IMR-90 (cell line): ENCODE measurements at regions not wholly inside any gene's neighbourhood (a gene's known extent, or its start where the extent isn't known, plus 50 kb on each side); places are given as distances from the start of the nearest gene placed in this dataset.
A peak's percentile ranks its signal among the peaks of the same experiment; 100 is the strongest.

ENCODE experiments used
- ATAC-seq: fragments of 200-7000 bp; cut with Tn5 transposase; 2 replicates; pipeline ENCODE4 v1.9.1; 2020; ENCODE audit warnings: low read depth, mild to moderate bottlenecking, moderate library complexity
- BruUV-seq: library from RNA; stranded (reverse); fragments of 400-500 nt; replicated peaks from 2 replicates; lab custom pipeline; 2021; lab: Mats Ljungman, UMichigan
- CTCF ChIA-PET: fragments of 300-600 bp; formaldehyde crosslinking; extraction: SDS; loops from one replicate; lab custom pipeline; 2021; ENCODE audit warnings: antibody characterized with exemption; lab: Yijun Ruan, JAX
- POLR2A ChIA-PET: fragments of 300-600 bp; sonication (Branson Sonifier 250); formaldehyde crosslinking; loops from one replicate; lab custom pipeline; 2022; ENCODE audit warnings: antibody characterized with exemption; ENCODE audit not compliant: unreplicated experiment; lab: Charles Lee
- DNase-seq: peaks from one replicate; pipeline ENCODE4 v3.0.0; 2013
- H2AFZ ChIP-seq: replicated peaks from 2 replicates; pipeline ENCODE3; 2013; ENCODE audit warnings: low read length, mild to moderate bottlenecking; ENCODE audit not compliant: poor library complexity
- H2AK5ac ChIP-seq: 2 replicates; pipeline ENCODE4 v1.6.1; 2013; ENCODE audit warnings: low read depth, low read length, inconsistent platforms
- H2AK9ac ChIP-seq: replicated peaks from 2 replicates; pipeline ENCODE3; 2013; ENCODE audit warnings: mild to moderate bottlenecking, low read depth, low read length, moderate library complexity; ENCODE audit not compliant: poor library complexity
- H2BK120ac ChIP-seq: 2 replicates; pipeline ENCODE4 v1.6.1; 2013; ENCODE audit warnings: low read depth, low read length, inconsistent platforms
- H2BK15ac ChIP-seq: 3 replicates; pipeline ENCODE4 v1.6.1; 2013; ENCODE audit warnings: low read depth, low read length, inconsistent platforms
- H2BK20ac ChIP-seq: 2 replicates; pipeline ENCODE4 v1.6.1; 2013; ENCODE audit warnings: low read depth, mild to moderate bottlenecking, inconsistent platforms, low read length, moderate library complexity
- H2BK5ac ChIP-seq: 2 replicates; pipeline ENCODE4 v1.6.1; 2013; ENCODE audit warnings: mild to moderate bottlenecking, low read depth, low read length, inconsistent platforms; ENCODE audit not compliant: poor library complexity, severe bottlenecking
- H3K14ac ChIP-seq: replicated peaks from 2 replicates; pipeline ENCODE4 v1.6.1; 2013; ENCODE audit warnings: low read depth, low read length, inconsistent platforms
- H3K18ac ChIP-seq: 2 replicates; pipeline ENCODE4 v1.6.1; 2013; ENCODE audit warnings: low read depth, low read length, control low read depth
- H3K23ac ChIP-seq: 2 replicates; pipeline ENCODE4 v1.6.1; 2013; ENCODE audit warnings: low read depth, low read length, inconsistent platforms
- H3K27ac ChIP-seq: 2 replicates; pipeline ENCODE4 v1.5.1; 2013; ENCODE audit warnings: mild to moderate bottlenecking, control low read depth, low read length; ENCODE audit not compliant: insufficient read depth
- H3K27me3 ChIP-seq: 2 replicates; pipeline ENCODE4 v1.6.1; 2013; ENCODE audit warnings: low read length; ENCODE audit not compliant: control insufficient read depth, insufficient read depth
- H3K36me3 ChIP-seq: 2 replicates; pipeline ENCODE4 v1.6.1; 2013; ENCODE audit warnings: low read length, mixed read lengths; ENCODE audit not compliant: control insufficient read depth, insufficient read depth
- H3K4ac ChIP-seq: 2 replicates; pipeline ENCODE4 v1.6.1; 2013; ENCODE audit warnings: low read depth, low read length, inconsistent platforms
- H3K4me1 ChIP-seq: 2 replicates; pipeline ENCODE4 v1.6.1; 2013; ENCODE audit warnings: low read length, mixed read lengths; ENCODE audit not compliant: control insufficient read depth, insufficient read depth
- H3K4me2 ChIP-seq: 2 replicates; pipeline ENCODE4 v1.6.1; 2013; ENCODE audit warnings: low read depth, mild to moderate bottlenecking, control low read depth, low read length, moderate library complexity
- H3K4me3 ChIP-seq: 2 replicates; pipeline ENCODE4 v1.5.1; 2013; ENCODE audit warnings: low read depth, mild to moderate bottlenecking, control low read depth, low read length, moderate library complexity; ENCODE audit not compliant: insufficient read depth
- H3K56ac ChIP-seq: 2 replicates; pipeline ENCODE4 v1.6.1; 2013; ENCODE audit warnings: low read length, inconsistent platforms; ENCODE audit not compliant: insufficient read depth; ENCODE audit errors: extremely low read depth
- H3K79me1 ChIP-seq, 2 experiments: 2 replicates each; pipeline ENCODE4 v1.6.1; 2013; ENCODE audit warnings: low read length in 2 of 2, inconsistent platforms in 1 of 2, low read depth in 1 of 2
- H3K9ac ChIP-seq: 2 replicates; pipeline ENCODE4 v1.6.1; 2013; ENCODE audit warnings: low read depth, low read length, control low read depth
- H3K9me1 ChIP-seq: 2 replicates; pipeline ENCODE4 v1.6.1; 2013; ENCODE audit warnings: low read length, inconsistent platforms; ENCODE audit not compliant: insufficient read depth
- H3K9me3 ChIP-seq: 2 replicates; pipeline ENCODE4 v1.6.1; 2013; ENCODE audit warnings: low read length; ENCODE audit not compliant: control insufficient read depth, insufficient read depth
- H4K20me1 ChIP-seq: 2 replicates; pipeline ENCODE4 v1.6.1; 2013; ENCODE audit warnings: low read length, inconsistent platforms; ENCODE audit not compliant: insufficient read depth
- H4K5ac ChIP-seq: 2 replicates; pipeline ENCODE4 v1.6.1; 2013; ENCODE audit warnings: mild to moderate bottlenecking, low read depth, low read length, control low read depth
- H4K8ac ChIP-seq, 2 experiments: 2 replicates each; pipeline ENCODE4 v1.6.1; 2013; ENCODE audit warnings: low read depth in 2 of 2, low read length in 2 of 2, control low read depth in 1 of 2, inconsistent platforms in 1 of 2
- H4K91ac ChIP-seq: 2 replicates; pipeline ENCODE4 v1.6.1; 2013; ENCODE audit warnings: low read depth, low read length, inconsistent platforms; ENCODE audit not compliant: insufficient read depth
- BHLHE40 ChIP-seq: fragments of 150-350 bp; IDR thresholded peaks from 2 replicates; pipeline ENCODE4 v1.6.1; 2016; ENCODE audit warnings: mild to moderate bottlenecking, low read depth, low read length
- CHD1 ChIP-seq: IDR thresholded peaks from 2 replicates; pipeline ENCODE4 v1.6.1; 2012; ENCODE audit warnings: low read depth, low read length, improper control_type of control experiment
- MAFK ChIP-seq: IDR thresholded peaks from 2 replicates; pipeline ENCODE4 v1.6.1; 2012; ENCODE audit warnings: low read depth, low read length, improper control_type of control experiment
- MAZ ChIP-seq: IDR thresholded peaks from 2 replicates; pipeline ENCODE4 v1.6.1; 2012; ENCODE audit warnings: low read depth, mild to moderate bottlenecking, low read length, improper control_type of control experiment, moderate library complexity, borderline replicate concordance
- MXI1 ChIP-seq: IDR thresholded peaks from 2 replicates; pipeline ENCODE4 v1.6.1; 2012; ENCODE audit warnings: low read depth, mild to moderate bottlenecking, low read length, moderate library complexity, borderline replicate concordance
- POLR2A ChIP-seq: IDR thresholded peaks from 2 replicates; pipeline ENCODE4 v1.6.1; 2012; ENCODE audit warnings: mild to moderate bottlenecking, low read depth, low read length
- RAD21 ChIP-seq: IDR thresholded peaks from 2 replicates; pipeline ENCODE4 v1.6.1; 2012; ENCODE audit warnings: low read length, improper control_type of control experiment
- RFX5 ChIP-seq: IDR thresholded peaks from 2 replicates; pipeline ENCODE4 v1.8.0; 2012; ENCODE audit warnings: low read depth, mild to moderate bottlenecking, low read length, moderate library complexity
- SMC3 ChIP-seq: fragments of 150-350 bp; IDR thresholded peaks from 2 replicates; pipeline ENCODE4 v1.6.1; 2016; ENCODE audit warnings: low read depth, mild to moderate bottlenecking, antibody characterized with exemption, low read length, moderate library complexity
- WGBS, 2 experiments: methylation state at CpG; one replicate each; pipeline versions ENCODE4 v1.1.5 to v1.1.7; 2013; ENCODE audit warnings: missing lambda C conversion rate in 2 of 2; ENCODE audit not compliant: insufficient read length in 1 of 2; ENCODE audit errors: extremely low coverage in 2 of 2; 5-methylcytosine and 5-hydroxymethylcytosine counted together
- dilution Hi-C: fragments of 300-500 bp; cut with HindIII; formaldehyde crosslinking; loops from one replicate; pipeline ENCODE4 v1.14.3; 2018; ENCODE audit warnings: low sequenced_read_pairs; ENCODE audit not compliant: unreplicated experiment
- in situ Hi-C: fragments of 300-500 bp; cut with MboI; formaldehyde crosslinking; loops from 3 replicates; pipeline ENCODE4 v1.14.3; 2019; ENCODE audit warnings: low sequenced_read_pairs, inconsistent platforms, mixed read lengths
- intact Hi-C: fragments of 100-400 bp; cut with micrococcal nuclease; formaldehyde crosslinking; loops from 2 replicates; pipeline ENCODE4 v1.10.0; 2022
- TF ChIP-seq, protein P1 (sequence below): fragments of 150-350 bp; IDR thresholded peaks from 2 replicates; pipeline ENCODE4 v1.6.1; 2017; ENCODE audit warnings: mild to moderate bottlenecking, antibody characterized with exemption, low read length, low read depth
- TF ChIP-seq, protein P2 (sequence below): conservative IDR thresholded peaks from 2 replicates; pipeline ENCODE4 v1.5.1; 2012; ENCODE audit warnings: mild to moderate bottlenecking, low read depth, low read length, improper control_type of control experiment

DNA sequence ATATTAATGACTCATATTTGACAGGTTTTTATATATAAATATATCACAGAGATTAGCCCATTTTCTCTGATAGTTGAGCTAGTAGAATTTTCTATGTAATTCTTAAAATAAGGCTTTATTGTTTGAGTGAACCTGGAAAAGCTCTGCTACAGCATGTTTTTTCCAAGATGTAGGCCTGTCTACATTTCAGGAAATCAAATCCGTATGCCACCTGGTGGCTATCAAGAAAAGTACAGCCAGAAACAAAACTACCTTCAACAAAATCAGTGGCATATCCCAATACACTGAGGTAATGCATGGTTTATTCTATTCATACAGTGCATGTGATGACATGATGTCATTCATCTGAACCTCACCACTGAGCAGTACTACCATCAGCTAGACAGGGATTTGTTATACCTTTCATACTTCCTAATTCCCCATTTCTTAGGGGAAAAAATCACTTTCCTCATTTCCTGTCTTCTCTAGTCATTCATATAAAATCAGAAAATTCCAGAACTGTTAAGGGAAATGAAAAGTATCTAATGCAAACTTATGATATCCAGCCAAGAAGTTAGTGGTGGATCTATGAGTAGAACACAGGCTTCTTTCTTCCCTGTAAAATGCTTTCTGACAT, 310.4 kb upstream of the SYT4 start:
- Histone ChIP-seq H4K8ac (no peak overlapping the region), H2AK5ac (no peak overlapping the region), H2AFZ (no peak overlapping the region), H3K27me3 (no peaks in the 10 kb centered on the region; the same call in 1 of the 2 replicates), H3K36me3 (no peaks in the 10 kb centered on the region), H3K4me3 (no peak overlapping the region), H2BK120ac (no peak overlapping the region), H2BK20ac (no peak overlapping the region), H3K9me3 (no peaks in the 10 kb centered on the region), H4K5ac (no peak overlapping the region), H2BK5ac (no peak overlapping the region), H4K91ac (no peak overlapping the region), H3K56ac (no peak overlapping the region), H3K4me1 (no peaks in the 10 kb centered on the region), H3K27ac (no peak overlapping the region), H3K23ac (no peak overlapping the region), H3K79me1 (no peaks in the 10 kb centered on the region), H3K4me2 (no peak overlapping the region), H2AK9ac (no peak overlapping the region), H3K9me1 (no peaks in the 10 kb centered on the region), H3K14ac (no peak overlapping the region), H3K4ac (no peak overlapping the region), H3K9ac (no peak overlapping the region), H2BK15ac (no peak overlapping the region), H4K20me1 (no peaks in the 10 kb centered on the region), H3K18ac (no peak overlapping the region)
- ChIA-PET POLR2A (interaction anchor here (0.6 kb wide), 1 partner anchor 1286 kb away, joined by 3 read pairs; no protein-coding TSS in a partner anchor), CTCF (interaction anchor here (0.6 to 5.8 kb wide), 5 partner anchors 10 to 685 kb away, joined by 3 to 45 read pairs (median 5); no protein-coding TSS in a partner anchor)
- BruUV-seq: no TSS peak
- intact Hi-C loops (loop anchor here (1.0 kb wide), 2 partner anchors 16 to 1473 kb away; no protein-coding TSS in a partner anchor), in situ Hi-C loops (loop anchor here (25.0 kb wide), 1 partner anchor 1475 kb away; no protein-coding TSS in a partner anchor), dilution Hi-C loops (no loop called here)
- no CpG with 5 or more reads among the region's 1 CpG for WGBS, 2 experiments
- ATAC-seq (peak; percentile 88), DNase-seq (peak; percentile 41)
- TF ChIP-seq MXI1: no peak
- no peak for TF ChIP-seq POLR2A
- TF ChIP-seq, protein P1, sequence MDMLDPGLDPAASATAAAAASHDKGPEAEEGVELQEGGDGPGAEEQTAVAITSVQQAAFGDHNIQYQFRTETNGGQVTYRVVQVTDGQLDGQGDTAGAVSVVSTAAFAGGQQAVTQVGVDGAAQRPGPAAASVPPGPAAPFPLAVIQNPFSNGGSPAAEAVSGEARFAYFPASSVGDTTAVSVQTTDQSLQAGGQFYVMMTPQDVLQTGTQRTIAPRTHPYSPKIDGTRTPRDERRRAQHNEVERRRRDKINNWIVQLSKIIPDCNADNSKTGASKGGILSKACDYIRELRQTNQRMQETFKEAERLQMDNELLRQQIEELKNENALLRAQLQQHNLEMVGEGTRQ: no peak
- TF ChIP-seq MAZ: no peak
- no peak for TF ChIP-seq RFX5
- TF ChIP-seq CHD1: no peak
- TF ChIP-seq BHLHE40: no peak
- peak; percentile 56 for TF ChIP-seq SMC3
- TF ChIP-seq RAD21: peak; percentile 51
- TF ChIP-seq MAFK: no peak
- TF ChIP-seq, protein P2, sequence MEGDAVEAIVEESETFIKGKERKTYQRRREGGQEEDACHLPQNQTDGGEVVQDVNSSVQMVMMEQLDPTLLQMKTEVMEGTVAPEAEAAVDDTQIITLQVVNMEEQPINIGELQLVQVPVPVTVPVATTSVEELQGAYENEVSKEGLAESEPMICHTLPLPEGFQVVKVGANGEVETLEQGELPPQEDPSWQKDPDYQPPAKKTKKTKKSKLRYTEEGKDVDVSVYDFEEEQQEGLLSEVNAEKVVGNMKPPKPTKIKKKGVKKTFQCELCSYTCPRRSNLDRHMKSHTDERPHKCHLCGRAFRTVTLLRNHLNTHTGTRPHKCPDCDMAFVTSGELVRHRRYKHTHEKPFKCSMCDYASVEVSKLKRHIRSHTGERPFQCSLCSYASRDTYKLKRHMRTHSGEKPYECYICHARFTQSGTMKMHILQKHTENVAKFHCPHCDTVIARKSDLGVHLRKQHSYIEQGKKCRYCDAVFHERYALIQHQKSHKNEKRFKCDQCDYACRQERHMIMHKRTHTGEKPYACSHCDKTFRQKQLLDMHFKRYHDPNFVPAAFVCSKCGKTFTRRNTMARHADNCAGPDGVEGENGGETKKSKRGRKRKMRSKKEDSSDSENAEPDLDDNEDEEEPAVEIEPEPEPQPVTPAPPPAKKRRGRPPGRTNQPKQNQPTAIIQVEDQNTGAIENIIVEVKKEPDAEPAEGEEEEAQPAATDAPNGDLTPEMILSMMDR: peak; percentile 67
